Neural progenitor cell (in vitro differentiated cells): ENCODE measurements at regions not wholly inside any gene's neighbourhood (a gene's known extent, or its start where the extent isn't known, plus 50 kb on each side); places are given as distances from the start of the nearest gene placed in this dataset.

Experiments
- CTCF ChIP-seq: fragments of 200-600 bp; sonication (generic); IDR thresholded peaks from 2 replicates; pipeline ENCODE4 v1.5.1; 2017; ENCODE audit warnings: antibody characterized with exemption, mild to moderate bottlenecking
- EZH2phosphoT487 ChIP-seq: fragments of 200-600 bp; sonication (generic); IDR thresholded peaks from 2 replicates; pipeline ENCODE4 v1.6.1; 2017; ENCODE audit warnings: antibody characterized with exemption

GRCh38 chr13:76216729-76217128 is 580.6 kb downstream of the LMO7 start:
- no peak for TF ChIP-seq CTCF
- no peak for TF ChIP-seq EZH2phosphoT487
